ENCODE measurements at regions not wholly inside any gene's neighbourhood (a gene's known extent, or its start where the extent isn't known, plus 50 kb on each side); places are given as distances from the start of the nearest gene placed in this dataset.

DNA sequence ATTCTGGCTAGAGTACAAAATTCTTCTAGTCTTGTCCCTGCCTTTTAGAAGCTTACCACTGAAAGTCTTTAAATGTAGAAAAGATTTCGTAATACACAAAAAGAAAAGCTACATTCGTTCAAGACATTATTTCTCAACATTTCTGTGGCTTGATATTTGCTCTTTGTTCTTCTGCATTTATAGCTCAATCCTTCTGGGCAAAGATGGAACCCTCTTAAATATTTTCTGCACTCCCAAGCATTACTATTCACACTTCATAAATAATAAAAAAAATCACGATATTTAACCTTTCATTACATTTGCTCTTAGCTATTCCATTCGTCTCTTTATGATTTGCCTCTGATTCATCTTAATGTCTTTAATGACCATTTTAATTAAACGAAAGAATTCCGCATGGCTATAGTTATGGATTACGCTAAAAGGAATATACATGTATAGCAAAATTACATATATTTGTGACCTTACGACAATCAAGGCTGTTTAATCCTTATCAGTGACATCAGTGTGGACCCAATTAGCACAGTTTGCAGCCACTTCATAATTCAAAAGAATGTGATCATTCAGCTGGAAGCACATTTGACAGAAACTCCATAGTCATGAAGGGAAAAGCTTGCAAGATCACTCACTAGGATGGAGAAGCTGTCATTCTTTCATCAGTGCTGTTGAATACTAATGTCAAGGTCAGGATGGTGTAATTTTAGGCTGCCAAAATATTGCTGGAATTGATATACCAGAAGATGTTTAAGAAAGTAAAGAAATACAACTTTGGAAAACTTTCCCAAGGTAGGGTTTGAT is 1075.0 kb upstream of the TENM3 start:
- H3K27me3 Mint-ChIP-seq (ENCODE audit: low read depth): no peaks in the 10 kb centered on the region
- no peaks in the 10 kb centered on the region for H3K9me3 Mint-ChIP-seq
- H3K4me3 Mint-ChIP-seq: no peak overlapping the region
- H3K36me3 Mint-ChIP-seq (ENCODE audit: low read depth): no peaks in the 10 kb centered on the region
- H3K27ac Mint-ChIP-seq: no peak overlapping the region
- TF ChIP-seq, protein P1, sequence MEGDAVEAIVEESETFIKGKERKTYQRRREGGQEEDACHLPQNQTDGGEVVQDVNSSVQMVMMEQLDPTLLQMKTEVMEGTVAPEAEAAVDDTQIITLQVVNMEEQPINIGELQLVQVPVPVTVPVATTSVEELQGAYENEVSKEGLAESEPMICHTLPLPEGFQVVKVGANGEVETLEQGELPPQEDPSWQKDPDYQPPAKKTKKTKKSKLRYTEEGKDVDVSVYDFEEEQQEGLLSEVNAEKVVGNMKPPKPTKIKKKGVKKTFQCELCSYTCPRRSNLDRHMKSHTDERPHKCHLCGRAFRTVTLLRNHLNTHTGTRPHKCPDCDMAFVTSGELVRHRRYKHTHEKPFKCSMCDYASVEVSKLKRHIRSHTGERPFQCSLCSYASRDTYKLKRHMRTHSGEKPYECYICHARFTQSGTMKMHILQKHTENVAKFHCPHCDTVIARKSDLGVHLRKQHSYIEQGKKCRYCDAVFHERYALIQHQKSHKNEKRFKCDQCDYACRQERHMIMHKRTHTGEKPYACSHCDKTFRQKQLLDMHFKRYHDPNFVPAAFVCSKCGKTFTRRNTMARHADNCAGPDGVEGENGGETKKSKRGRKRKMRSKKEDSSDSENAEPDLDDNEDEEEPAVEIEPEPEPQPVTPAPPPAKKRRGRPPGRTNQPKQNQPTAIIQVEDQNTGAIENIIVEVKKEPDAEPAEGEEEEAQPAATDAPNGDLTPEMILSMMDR (IDR thresholded peaks at IDR 0.05; ENCODE audit: unreplicated experiment in 3 of 3): no peak
- no peaks in the 10 kb centered on the region for H3K4me1 Mint-ChIP-seq

DNA sequence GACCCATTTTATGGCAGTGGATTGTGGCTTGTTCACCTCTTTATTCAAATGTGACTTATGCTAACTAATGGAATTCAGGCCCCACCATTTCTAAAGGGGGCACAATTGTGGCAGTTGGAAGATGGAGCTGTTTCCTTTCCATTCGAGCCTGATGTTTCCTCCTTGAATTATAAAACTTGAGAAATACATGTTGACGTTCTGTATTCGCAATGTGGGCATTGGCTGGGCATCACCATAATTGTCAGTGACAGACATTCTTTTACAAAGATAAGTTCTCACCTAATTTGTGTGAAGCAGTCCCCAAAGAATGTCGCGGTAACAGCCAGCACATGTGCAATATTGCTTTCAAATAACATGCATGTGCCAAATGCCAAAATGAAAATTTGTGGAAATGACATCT is 1070.2 kb upstream of the TENM3 start:
- Mint-ChIP-seq H3K27ac (no peak overlapping the region), H3K36me3 (ENCODE audit: low read depth) (no peaks in the 10 kb centered on the region), H3K9me3 (no peaks in the 10 kb centered on the region), H3K27me3 (ENCODE audit: low read depth) (no peaks in the 10 kb centered on the region), H3K4me3 (no peak overlapping the region), H3K4me1 (no peaks in the 10 kb centered on the region)
- TF ChIP-seq, protein P1 (IDR thresholded peaks at IDR 0.05; ENCODE audit: unreplicated experiment in 3 of 3): no peak

DNA sequence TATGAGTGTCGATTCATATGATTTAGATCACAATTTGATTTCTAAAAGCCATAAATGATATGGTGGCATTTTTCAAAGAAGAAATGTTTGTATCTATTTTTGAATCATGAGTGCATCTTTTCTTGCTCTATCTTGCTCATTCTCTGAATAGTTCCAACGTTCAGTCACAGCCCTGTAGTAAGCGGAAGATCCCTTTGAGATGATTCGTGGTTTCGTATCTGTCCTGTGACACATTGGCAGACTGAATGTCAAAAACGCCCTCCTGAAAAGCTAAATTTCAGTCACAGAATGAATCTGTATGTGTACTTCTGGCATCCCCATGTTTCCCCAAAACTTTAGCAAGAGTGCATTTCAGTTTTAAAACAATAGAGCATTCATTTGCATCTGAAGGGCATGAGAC is 1066.9 kb upstream of the TENM3 start:
- Mint-ChIP-seq H3K4me1 (no peaks in the 10 kb centered on the region), H3K27me3 (ENCODE audit: low read depth) (no peaks in the 10 kb centered on the region), H3K27ac (no peak overlapping the region), H3K9me3 (no peaks in the 10 kb centered on the region), H3K36me3 (ENCODE audit: low read depth) (no peaks in the 10 kb centered on the region), H3K4me3 (no peak overlapping the region)
- TF ChIP-seq, protein P1 (IDR thresholded peaks at IDR 0.05; ENCODE audit: unreplicated experiment in 3 of 3): no peak

DNA sequence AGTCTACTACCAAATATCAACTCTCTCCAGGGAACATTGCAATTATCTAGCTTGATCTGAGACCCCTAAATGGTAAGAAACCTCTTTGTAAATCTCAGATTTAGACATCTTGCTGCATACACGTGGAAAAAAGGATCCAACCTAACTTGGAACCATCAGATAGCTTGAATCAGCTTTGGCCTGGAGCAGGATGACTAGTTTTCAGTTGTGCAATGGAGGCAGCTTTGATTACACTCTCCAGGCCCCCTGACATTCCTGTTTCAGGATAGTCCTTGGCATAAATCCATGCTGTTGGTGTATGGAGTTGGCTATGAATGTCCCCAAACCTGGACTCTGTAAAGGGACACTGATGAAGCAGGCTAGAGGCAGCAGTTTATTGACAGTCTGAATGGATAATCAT is 1061.9 kb upstream of the TENM3 start:
- Mint-ChIP-seq H3K36me3 (ENCODE audit: low read depth) (no peaks in the 10 kb centered on the region), H3K4me1 (no peaks in the 10 kb centered on the region), H3K9me3 (peaks cover 13% of the 10 kb centered on the region), H3K27ac (no peak overlapping the region), H3K27me3 (ENCODE audit: low read depth) (no peaks in the 10 kb centered on the region), H3K4me3 (no peak overlapping the region)
- TF ChIP-seq, protein P1 (IDR thresholded peaks at IDR 0.05; ENCODE audit: unreplicated experiment in 3 of 3): no peak

DNA sequence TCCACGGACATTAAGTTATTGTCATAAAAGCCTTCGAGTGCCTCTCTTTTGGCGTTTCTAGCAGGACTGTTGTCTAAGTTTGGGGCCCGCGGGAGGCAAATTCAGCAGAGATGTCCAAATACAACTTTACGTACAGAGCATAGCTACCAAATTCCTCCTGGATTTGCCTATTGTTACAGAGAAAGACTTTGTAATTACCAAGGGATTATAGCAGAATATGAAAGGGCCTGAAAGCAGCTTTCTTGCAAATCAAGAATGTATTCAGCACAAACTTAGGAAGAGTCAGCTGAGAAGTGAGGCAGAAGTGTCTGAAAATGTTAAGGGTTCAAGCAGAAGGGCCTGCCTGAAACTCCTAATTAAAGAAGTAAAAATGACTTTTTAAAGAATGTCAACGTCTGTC is 1053.5 kb upstream of the TENM3 start:
- peaks cover 7% of the 10 kb centered on the region for H3K9me3 Mint-ChIP-seq
- peaks cover 3% of the 10 kb centered on the region for H3K27me3 Mint-ChIP-seq (ENCODE audit: low read depth)
- peaks cover 5% of the 10 kb centered on the region for H3K4me1 Mint-ChIP-seq
- TF ChIP-seq, protein P1 (IDR thresholded peaks at IDR 0.05; ENCODE audit: unreplicated experiment in 3 of 3): no peak
- H3K36me3 Mint-ChIP-seq (ENCODE audit: low read depth): no peaks in the 10 kb centered on the region
- H3K4me3 Mint-ChIP-seq: no peak overlapping the region
- no peak overlapping the region for H3K27ac Mint-ChIP-seq
